HG02623 (cell line): ENCODE measurements at regions not wholly inside any gene's neighbourhood (a gene's known extent, or its start where the extent isn't known, plus 50 kb on each side); places are given as distances from the start of the nearest gene placed in this dataset.
A peak's percentile ranks its signal among the peaks of the same experiment; 100 is the strongest.

Experiments
- ATAC-seq: cut with Tn5 transposase; IDR thresholded peaks from one replicate; pipeline ENCODE4 v1.9.1; 2021; ENCODE audit warnings: moderate library complexity; ENCODE audit not compliant: unreplicated experiment

DNA sequence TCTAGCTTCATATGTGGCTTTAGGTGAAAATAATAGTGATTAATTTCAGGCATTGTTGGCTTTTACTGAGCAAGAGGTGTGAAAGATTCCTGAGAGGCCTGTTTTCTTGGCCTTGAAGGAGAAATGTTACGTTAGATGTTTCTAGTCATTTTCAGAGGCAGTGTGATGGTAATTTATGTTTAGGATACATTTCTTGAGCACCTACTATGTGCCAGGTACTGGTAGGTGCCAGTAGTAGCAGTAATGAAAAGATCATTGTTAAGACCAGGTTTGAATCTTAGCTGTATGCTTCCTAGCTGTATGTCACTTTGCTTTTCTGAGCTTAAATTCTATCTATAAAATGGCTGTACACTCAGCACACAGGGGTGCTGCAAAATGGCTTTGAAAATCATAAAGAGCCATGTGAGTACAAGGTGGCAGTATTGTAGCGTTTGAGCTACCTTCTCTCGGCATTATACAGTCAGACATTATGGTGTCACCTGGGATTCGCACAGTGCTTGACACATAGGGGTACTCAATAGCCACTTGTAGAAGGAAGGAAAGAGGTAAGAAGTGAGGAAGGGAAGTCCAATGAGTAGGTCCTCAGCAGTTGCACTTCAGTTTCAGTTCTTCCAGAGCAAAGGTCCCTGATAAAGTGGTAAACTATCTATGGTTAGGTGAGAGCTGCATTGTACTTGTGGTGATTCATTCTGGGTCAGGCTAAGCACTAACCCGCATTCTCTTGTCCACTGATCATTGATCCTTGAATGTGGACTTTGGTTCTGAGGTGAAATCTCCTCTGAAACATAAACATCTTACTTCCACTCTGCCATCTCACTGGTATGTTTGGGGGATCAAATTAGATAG lies 166.5 kb upstream of the NR3C1 start:
- no peak for ATAC-seq

- ATAC-seq = no peak
These were observed 165.8 kb upstream of the NR3C1 start for GRCh38 chr5:143569213-143569701.

- ATAC-seq = no peak
These were observed 164.4 kb upstream of the NR3C1 start for GRCh38 chr5:143567583-143568504.

DNA sequence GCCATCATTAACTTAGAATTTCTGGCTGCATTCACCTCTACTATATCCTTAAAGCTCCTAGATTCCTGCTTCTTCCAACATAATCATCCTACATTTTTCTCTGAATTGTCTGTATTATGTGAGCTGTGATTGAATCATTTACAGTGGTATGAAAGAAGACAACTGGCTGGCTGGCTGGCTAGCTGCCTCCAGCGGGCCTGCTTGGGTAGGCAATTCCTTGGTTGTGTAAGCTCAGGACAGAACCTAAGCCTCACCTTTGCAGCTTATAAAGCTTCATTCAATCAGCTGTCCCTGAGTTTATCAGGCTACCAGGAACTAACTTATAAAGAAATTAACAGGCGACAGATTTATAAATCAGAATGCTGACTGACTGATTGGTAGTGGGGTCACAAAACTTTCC lies 162.7 kb upstream of the NR3C1 start:
- ATAC-seq = no peak

DNA sequence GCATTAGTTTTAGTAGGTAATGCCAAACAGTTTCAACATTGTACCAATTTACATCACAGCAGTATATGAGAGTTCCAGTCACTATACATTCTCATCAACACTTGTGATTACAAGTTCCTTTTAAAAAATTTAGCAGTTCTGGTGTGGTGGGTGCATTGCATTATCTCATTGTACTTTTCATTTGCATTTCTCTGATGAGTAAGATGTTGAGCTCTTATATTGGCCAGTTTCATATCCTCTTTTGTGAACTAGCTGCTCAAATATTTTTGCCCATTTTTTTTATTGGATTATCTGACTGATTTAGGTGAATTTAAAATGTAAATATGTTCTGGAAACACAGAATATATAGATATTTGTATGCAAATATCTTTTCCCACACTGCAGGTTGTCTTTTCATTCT lies 160.9 kb upstream of the NR3C1 start:
- peak; percentile 95 for ATAC-seq

GRCh38 chr5:143562935-143563334 lies 159.4 kb upstream of the NR3C1 start:
- ATAC-seq = no peak

DNA sequence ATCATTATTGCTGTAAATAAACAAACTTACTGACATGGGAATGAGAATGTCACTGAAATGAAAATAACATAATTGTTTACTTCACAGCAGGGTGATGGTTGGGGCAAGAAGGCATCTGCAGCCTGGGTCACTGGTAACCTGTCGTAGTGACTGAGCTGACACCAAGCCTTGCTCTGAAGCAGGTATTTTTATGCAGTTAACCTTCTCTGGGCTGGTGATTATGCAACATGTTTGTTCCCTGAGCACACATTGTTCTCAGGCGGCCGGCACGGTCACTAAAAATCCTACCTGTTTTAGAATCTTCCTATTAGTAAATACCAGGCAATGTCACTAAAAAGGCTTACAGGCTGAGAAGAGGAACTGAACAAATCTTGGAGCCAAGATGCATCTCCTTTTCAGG lies 157.7 kb upstream of the NR3C1 start:
- no peak for ATAC-seq

- ATAC-seq = no peak
These were observed 156.9 kb upstream of the NR3C1 start for GRCh38 chr5:143560378-143560777.

- ATAC-seq = no peak
These were observed 156.2 kb upstream of the NR3C1 start for GRCh38 chr5:143559586-143560109.

DNA sequence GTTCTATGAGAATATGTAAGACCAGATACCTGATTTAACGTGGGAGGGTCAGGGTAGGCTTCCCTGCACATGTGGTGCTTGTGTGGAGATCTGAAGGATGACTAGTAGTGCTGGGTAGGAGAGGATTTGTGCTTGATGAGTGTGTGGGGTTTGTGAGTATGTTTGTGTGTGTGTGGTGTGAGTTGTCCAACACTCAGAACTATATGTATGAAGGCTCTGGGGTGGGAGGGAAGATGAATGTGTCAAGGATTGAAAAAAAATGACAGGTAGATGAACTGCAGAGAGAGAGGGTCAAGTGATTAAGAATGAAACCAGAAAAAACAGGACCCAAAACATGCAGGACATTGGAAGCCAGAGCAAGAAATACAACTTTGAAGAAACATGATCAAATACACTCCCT lies 154.6 kb upstream of the NR3C1 start:
- no peak for ATAC-seq

DNA sequence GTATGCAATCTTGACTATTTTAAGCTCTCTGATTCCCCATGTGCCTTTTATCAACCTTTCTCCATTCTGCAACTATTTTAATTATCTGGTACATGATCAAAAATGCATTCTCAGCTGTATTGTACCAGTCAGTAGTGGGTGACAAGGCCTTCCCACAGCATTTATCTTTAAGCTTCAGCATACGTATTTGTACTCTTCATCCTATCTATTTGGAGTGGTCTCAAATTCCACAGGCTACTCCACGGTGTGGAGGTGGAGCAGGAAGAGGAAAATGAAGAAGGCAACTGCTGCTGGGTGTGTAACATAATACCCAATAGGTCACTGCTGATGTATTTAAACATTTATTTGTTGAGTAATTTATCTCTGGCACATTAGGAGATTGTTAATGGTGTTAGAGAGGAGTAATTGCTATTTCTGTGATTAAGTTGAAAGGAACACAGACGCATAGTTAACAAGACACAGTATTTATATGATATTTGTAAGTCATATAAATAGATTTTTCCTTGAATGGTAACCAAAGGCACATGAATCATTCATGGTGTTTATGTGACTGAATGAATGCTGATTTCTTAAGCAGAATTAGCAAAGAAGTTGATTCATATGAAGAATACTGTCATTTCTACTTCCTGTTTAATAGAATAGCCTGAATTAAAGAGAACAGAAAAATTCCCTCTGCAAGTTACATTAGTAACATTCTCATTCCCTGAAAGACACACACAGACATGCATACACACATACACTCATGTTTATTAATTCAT lies 153.8 kb upstream of the NR3C1 start:
- ATAC-seq = no peak

- no peak for ATAC-seq
These were observed 151.5 kb upstream of the NR3C1 start for GRCh38 chr5:143554918-143555477.

DNA sequence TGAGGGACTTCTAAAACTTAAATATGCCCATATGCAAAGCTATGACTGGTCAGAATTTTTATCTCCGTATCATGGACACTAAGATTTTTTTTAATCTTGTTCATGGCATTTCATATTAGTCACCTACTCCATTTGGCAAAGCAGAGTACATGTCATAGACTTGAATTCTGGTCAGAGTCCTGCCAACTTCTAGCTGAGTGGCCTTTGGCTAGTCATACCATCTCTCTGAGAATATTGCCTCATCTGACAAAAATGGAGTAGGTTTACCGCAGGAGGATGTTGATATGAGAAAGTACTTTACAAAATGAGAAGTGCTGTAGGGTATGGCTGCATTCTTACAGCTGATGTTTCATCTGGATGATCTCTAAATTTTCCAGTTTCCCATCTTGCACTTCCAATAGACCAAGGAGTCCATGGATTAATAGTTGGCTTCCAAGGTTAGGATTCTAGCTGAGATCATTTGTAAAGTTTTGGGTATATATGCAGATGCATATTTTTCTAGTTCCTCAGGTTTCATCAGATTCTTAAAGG lies 150.8 kb upstream of the NR3C1 start:
- no peak for ATAC-seq

- no peak for ATAC-seq
These were observed 149.2 kb upstream of the NR3C1 start for GRCh38 chr5:143552680-143553079.

DNA sequence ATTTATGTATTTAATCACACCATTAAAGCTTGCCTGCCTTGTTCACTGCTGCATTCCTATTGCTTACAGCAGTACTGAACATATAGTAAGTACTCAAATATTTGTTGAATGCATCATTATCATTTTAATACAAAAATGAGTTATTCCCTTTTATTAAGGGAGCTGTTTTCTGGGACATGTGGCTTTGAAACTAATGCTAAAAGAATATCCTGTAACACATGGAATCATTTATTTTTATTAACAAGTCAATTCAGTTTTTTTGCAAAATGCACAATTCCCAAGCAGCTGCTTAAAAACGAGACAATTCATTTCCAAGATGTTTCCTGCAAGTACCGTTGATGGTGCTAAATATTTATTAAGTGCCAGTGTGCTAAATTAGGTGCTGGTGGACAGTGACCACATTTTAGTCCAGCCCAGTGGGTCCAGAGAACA lies 148.3 kb upstream of the NR3C1 start:
- ATAC-seq = no peak

DNA sequence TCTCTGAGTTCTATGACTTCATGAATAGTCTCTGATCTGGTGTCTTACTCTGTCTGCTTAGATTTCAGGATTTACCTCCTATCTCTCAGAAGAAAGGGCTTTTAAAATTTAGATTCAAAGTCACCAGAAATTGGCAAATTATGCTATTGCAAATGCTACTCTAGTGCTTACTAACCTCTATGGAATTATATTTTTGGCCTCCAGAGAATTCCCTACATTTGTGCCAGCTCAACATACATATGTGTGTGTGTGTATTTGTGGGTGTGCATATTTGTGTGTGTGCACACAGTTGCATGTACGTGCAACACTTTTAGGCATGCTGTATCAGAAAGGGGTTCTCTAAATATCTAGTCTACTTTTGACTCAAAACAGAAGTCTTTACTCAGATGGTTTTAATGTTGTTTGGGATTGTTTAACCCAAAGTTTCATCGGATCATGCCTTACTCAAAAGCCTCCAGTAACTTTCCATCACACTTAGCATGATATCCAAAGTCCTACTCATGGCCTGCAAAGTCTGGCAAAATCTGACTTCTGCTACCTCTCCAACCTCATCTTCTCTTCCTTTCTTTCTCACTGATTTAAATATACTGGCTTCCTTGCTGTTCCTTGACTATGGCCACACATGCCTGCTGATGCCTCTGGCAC lies 147.6 kb upstream of the NR3C1 start:
- ATAC-seq = no peak

- ATAC-seq = no peak
These were observed 143.9 kb upstream of the NR3C1 start for GRCh38 chr5:143547342-143547741.

GRCh38 chr5:143546394-143546793 lies 142.9 kb upstream of the NR3C1 start:
- ATAC-seq = no peak

- ATAC-seq = no peak
These were observed 141.1 kb upstream of the NR3C1 start for GRCh38 chr5:143544606-143545005.
